ENCODE measurements at regions not wholly inside any gene's neighbourhood (a gene's known extent, or its start where the extent isn't known, plus 50 kb on each side); places are given as distances from the start of the nearest gene placed in this dataset.

DNA sequence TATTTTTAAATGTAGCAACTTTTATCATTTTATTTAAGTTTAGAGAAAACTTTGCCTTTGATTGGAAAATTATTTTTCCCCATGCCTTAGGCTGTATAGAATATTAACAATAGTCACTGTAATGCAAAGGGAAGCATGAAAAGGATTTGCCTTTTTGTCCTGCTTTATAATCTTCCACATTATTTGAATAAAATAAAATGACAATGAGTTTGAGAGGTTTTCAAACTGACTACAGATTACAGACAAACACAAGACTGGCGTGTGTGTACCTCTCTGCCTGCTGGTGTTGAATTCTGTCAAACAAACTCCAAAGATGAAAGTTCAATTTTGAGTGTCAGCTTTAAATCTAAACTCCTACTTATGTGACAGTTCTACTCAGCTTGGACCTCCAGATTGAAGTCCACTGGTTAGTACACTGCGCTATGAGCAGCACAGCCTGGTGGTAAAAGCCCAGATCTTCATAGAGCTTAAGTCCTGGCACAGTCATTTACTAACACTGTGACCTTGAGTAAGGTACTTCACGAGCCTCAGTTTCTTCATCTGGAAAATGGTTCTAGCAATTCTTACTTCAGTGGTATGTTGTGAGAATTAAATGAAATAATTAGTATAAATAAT lies 98.3 kb upstream of the CPNE8 start:
- H3K4me3 ChIP-seq (ENCODE audit: low read depth, low read length) = no peak overlapping the region
- in situ Hi-C loops (cut with HindIII; ENCODE audit: low sequenced_read_pairs) = no loop called here
- DNase-seq (ENCODE audit: low read depth, low spot score) = peak; percentile 7
- TF ChIP-seq, protein P1, sequence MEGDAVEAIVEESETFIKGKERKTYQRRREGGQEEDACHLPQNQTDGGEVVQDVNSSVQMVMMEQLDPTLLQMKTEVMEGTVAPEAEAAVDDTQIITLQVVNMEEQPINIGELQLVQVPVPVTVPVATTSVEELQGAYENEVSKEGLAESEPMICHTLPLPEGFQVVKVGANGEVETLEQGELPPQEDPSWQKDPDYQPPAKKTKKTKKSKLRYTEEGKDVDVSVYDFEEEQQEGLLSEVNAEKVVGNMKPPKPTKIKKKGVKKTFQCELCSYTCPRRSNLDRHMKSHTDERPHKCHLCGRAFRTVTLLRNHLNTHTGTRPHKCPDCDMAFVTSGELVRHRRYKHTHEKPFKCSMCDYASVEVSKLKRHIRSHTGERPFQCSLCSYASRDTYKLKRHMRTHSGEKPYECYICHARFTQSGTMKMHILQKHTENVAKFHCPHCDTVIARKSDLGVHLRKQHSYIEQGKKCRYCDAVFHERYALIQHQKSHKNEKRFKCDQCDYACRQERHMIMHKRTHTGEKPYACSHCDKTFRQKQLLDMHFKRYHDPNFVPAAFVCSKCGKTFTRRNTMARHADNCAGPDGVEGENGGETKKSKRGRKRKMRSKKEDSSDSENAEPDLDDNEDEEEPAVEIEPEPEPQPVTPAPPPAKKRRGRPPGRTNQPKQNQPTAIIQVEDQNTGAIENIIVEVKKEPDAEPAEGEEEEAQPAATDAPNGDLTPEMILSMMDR (IDR thresholded peaks at IDR 0.05; ENCODE audit: low read depth, low read length) = peak; percentile 16

DNA sequence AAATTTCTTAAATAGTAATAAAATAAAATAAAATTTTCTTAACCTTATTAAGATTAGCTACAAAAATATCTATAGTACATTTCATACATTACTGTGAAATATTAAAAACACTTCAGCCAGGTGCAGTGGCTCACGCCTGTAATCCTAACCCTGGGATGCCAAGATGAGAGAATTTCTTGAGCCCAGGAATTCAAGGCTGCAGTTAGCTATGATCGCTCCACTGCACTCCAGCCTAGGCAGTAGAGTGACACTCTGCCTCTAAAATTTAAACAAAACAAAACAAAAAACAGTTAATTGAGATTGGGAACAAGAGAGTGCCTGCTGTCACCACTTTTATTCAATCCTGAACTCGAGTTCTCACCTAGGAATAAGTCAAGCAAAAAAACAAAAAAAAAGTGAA lies 95.0 kb upstream of the CPNE8 start:
- H3K4me3 ChIP-seq (ENCODE audit: low read depth, low read length) = no peak overlapping the region
- TF ChIP-seq, protein P1 (IDR thresholded peaks at IDR 0.05; ENCODE audit: low read depth, low read length) = no peak
- no peak for DNase-seq (ENCODE audit: low read depth, low spot score)
- in situ Hi-C loops (cut with HindIII; ENCODE audit: low sequenced_read_pairs) = no loop called here

DNA sequence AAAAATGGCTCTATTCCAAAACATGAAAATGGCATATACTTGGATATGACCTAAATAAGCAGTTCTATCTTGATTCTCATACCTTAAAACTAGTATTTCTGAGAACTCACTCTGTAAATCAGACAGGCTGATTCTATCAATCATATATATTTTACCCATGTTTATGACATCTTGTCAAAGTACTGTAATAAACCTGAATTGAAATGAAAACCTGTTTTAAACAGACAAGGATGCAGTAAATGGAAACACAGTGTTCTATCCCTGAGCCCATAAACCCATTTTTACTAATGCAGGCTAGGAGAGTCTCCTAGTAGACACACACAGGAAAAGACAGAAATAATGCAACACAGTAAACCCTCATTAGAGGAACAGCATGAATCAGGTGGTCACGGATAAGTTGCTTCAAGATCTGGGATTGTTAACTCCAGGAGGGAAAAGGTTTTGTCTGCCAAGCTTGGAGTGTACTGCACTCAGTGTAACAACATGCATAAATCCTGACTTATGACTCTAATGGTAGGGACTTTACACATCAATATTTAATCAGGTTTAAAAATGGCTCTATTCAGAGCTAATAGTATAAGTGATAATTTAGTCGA lies 93.6 kb upstream of the CPNE8 start:
- no peak overlapping the region for H3K4me3 ChIP-seq (ENCODE audit: low read depth, low read length)
- TF ChIP-seq, protein P1 (IDR thresholded peaks at IDR 0.05; ENCODE audit: low read depth, low read length) = no peak
- in situ Hi-C loops (cut with HindIII; ENCODE audit: low sequenced_read_pairs) = no loop called here
- DNase-seq (ENCODE audit: low read depth, low spot score) = no peak

DNA sequence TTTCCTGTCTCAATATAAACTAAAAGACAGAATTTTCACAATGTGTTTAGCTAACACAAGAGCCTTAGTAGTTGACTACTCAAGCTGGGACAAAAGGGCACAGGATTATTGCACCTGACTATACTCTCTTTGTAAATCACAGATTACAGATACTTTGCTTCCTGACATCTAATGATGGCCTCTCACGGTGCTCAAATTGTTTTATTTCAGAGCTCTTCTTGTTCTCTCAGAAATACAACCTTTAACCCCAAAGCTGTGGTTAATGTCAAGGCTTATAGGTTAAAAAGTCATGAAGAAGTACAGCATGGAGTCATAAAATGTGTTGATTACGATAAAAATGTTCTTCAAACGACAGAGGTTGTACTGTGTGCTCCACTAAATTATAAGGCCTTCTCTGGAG lies 89.9 kb upstream of the CPNE8 start:
- no peak for DNase-seq (ENCODE audit: low read depth, low spot score)
- in situ Hi-C loops (cut with HindIII; ENCODE audit: low sequenced_read_pairs) = no loop called here
- no peak overlapping the region for H3K4me3 ChIP-seq (ENCODE audit: low read depth, low read length)
- TF ChIP-seq, protein P1 (IDR thresholded peaks at IDR 0.05; ENCODE audit: low read depth, low read length) = no peak

DNA sequence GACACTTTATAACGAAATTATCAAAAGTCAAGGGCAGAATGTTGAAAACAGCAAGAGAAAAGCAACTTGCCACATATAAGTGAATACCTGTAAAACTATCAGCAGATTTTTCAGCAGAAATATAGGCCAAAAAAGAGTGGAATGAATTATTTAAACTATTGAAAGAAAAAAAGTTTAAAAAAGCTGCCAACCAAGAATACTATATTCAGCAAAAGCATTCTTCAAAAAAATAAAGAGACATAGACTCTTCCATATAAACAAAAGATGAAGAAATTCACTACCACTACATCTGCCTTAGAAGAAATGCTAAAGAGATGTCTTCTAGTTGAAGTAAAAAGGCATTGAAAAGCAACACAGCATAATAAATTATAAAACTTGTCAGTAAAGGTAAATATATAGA lies 80.6 kb upstream of the CPNE8 start:
- TF ChIP-seq, protein P1 (IDR thresholded peaks at IDR 0.05; ENCODE audit: low read depth, low read length) = no peak
- no peak overlapping the region for H3K4me3 ChIP-seq (ENCODE audit: low read depth, low read length)
- DNase-seq (ENCODE audit: low read depth, low spot score) = no peak
- in situ Hi-C loops (cut with HindIII; ENCODE audit: low sequenced_read_pairs) = no loop called here

DNA sequence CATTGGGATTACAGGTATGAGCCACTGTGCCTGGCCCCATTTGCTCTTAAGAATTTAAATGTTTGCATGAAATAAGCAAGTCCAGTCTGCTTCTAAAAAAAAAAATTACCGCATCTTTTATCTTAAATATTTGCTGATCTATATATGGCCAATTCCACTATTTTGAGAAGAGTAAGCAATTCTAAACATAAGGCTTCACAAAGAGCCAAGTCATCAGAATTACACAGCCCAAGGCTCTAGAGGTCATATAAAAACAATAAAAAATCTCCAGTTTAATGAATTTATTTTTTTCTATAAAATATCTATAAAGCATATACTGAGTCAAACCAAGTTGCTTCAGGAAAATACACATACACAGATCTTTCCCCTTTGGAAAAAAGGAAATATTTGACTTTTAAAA lies 79.0 kb upstream of the CPNE8 start:
- in situ Hi-C loops (cut with HindIII; ENCODE audit: low sequenced_read_pairs) = no loop called here
- no peak for DNase-seq (ENCODE audit: low read depth, low spot score)

More for the DNA sequence above, 79.0 kb upstream of the CPNE8 start:
- H3K4me3 ChIP-seq (ENCODE audit: low read depth, low read length) = no peak overlapping the region
- TF ChIP-seq, protein P1 (IDR thresholded peaks at IDR 0.05; ENCODE audit: low read depth, low read length) = no peak
